WTC11 (cell line): ENCODE measurements at regions not wholly inside any gene's neighbourhood (a gene's known extent, or its start where the extent isn't known, plus 50 kb on each side); places are given as distances from the start of the nearest gene placed in this dataset.

ENCODE experiments used
- CTCF ChIP-seq: fragments of 200-600 bp; IDR thresholded peaks from 2 replicates; pipeline ENCODE4 v1.8.0; 2022; ENCODE audit warnings: antibody characterized with exemption
- E2F4 ChIP-seq: sonication (generic); formaldehyde crosslinking; IDR thresholded peaks from 2 replicates; pipeline ENCODE4 v1.8.1; 2022; ENCODE audit warnings: low read depth, mild to moderate bottlenecking, moderate library complexity, missing genetic modification reagents, borderline replicate concordance
- MAX ChIP-seq: sonication (generic); formaldehyde crosslinking; IDR thresholded peaks from 2 replicates; pipeline ENCODE4 v1.8.0; 2022; ENCODE audit warnings: mild to moderate bottlenecking, missing genetic modification reagents
- NFE2L1 ChIP-seq: sonication (generic); formaldehyde crosslinking; IDR thresholded peaks from 2 replicates; pipeline ENCODE4 v1.8.1; 2023; ENCODE audit warnings: missing genetic modification reagents
- NR2C2 ChIP-seq: sonication (generic); formaldehyde crosslinking; IDR thresholded peaks from 2 replicates; pipeline ENCODE4 v1.8.0; 2022; ENCODE audit warnings: mild to moderate bottlenecking, missing genetic modification reagents
- TCF7 ChIP-seq: sonication (generic); formaldehyde crosslinking; IDR thresholded peaks from 2 replicates; pipeline ENCODE4 v1.8.0; 2022; ENCODE audit warnings: mild to moderate bottlenecking, low read depth, missing genetic modification reagents, moderate library complexity
- TP53 ChIP-seq: sonication (generic); formaldehyde crosslinking; IDR thresholded peaks from 2 replicates; pipeline ENCODE4 v1.8.1; 2023; ENCODE audit warnings: mild to moderate bottlenecking, missing genetic modification reagents
- ZNF121 ChIP-seq: sonication (generic); formaldehyde crosslinking; IDR thresholded peaks from 2 replicates; pipeline ENCODE4 v1.8.0; 2023; ENCODE audit warnings: missing genetic modification reagents
- TF ChIP-seq, protein P1 (sequence below): sonication (generic); formaldehyde crosslinking; IDR thresholded peaks from 2 replicates; pipeline ENCODE4 v1.8.1; 2022; ENCODE audit warnings: low read depth, missing genetic modification reagents, borderline replicate concordance
- TF ChIP-seq, protein P2 (sequence below): sonication (generic); formaldehyde crosslinking; conservative IDR thresholded peaks from 2 replicates; pipeline ENCODE4 v1.8.1; 2022; ENCODE audit warnings: mild to moderate bottlenecking, missing genetic modification reagents

- TF ChIP-seq CTCF (no peak), TCF7 (CRISPR knock-in tag) (no peak), NR2C2 (CRISPR knock-in tag) (no peak), ZNF121 (CRISPR knock-in tag) (no peak), TP53 (CRISPR knock-in tag) (no peak), E2F4 (CRISPR knock-in tag) (no peak), MAX (CRISPR knock-in tag) (no peak), NFE2L1 (CRISPR knock-in tag) (no peak)
- TF ChIP-seq, protein P1, sequence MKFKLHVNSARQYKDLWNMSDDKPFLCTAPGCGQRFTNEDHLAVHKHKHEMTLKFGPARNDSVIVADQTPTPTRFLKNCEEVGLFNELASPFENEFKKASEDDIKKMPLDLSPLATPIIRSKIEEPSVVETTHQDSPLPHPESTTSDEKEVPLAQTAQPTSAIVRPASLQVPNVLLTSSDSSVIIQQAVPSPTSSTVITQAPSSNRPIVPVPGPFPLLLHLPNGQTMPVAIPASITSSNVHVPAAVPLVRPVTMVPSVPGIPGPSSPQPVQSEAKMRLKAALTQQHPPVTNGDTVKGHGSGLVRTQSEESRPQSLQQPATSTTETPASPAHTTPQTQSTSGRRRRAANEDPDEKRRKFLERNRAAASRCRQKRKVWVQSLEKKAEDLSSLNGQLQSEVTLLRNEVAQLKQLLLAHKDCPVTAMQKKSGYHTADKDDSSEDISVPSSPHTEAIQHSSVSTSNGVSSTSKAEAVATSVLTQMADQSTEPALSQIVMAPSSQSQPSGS (CRISPR knock-in tag), result no peak
- TF ChIP-seq, protein P2, sequence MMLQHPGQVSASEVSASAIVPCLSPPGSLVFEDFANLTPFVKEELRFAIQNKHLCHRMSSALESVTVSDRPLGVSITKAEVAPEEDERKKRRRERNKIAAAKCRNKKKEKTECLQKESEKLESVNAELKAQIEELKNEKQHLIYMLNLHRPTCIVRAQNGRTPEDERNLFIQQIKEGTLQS (CRISPR knock-in tag), result no peak
Measured at GRCh38 chr1:106344494-106344893, 712.0 kb upstream of the PRMT6 start.
